IPS DF 6.9 (cell line): ENCODE measurements at regions not wholly inside any gene's neighbourhood (a gene's known extent, or its start where the extent isn't known, plus 50 kb on each side); places are given as distances from the start of the nearest gene placed in this dataset.
"Not testable (repeated sequence)": the region's sequence is repeated elsewhere in the genome, so short reads cannot be mapped to it uniquely, and the experiment has no call there.

Source experiments
- DNase-seq: peaks from one replicate; pipeline ENCODE4 v3.0.0-alpha.2; 2013; ENCODE audit warnings: low read depth, low spot score
- H3K27ac ChIP-seq: one replicate; pipeline ENCODE4 v1.5.1; 2013; ENCODE audit warnings: low read length, control low read depth
- H3K27me3 ChIP-seq: 2 replicates; pipeline ENCODE4 v1.6.1; 2013; ENCODE audit warnings: mild to moderate bottlenecking, low read length; ENCODE audit not compliant: control insufficient read depth, insufficient read depth
- H3K36me3 ChIP-seq: 2 replicates; pipeline ENCODE4 v1.6.1; 2013; ENCODE audit warnings: low read length; ENCODE audit not compliant: control insufficient read depth, insufficient read depth
- H3K4me1 ChIP-seq: 2 replicates; pipeline ENCODE4 v1.6.1; 2013; ENCODE audit warnings: low read length; ENCODE audit not compliant: control insufficient read depth, insufficient read depth
- H3K4me3 ChIP-seq: 2 replicates; pipeline ENCODE4 v1.5.1; 2013; ENCODE audit warnings: mild to moderate bottlenecking, low read length
- H3K9me3 ChIP-seq: 2 replicates; pipeline ENCODE4 v1.6.1; 2013; ENCODE audit warnings: low read length, inconsistent platforms; ENCODE audit not compliant: control insufficient read depth, insufficient read depth
- WGBS: extraction: QIAGEN DNeasy Blood & Tissue Kit; methylation state at CpG from one replicate; pipeline ENCODE4 v1.1.7; 2013; ENCODE audit warnings: mixed read lengths, missing lambda C conversion rate; ENCODE audit not compliant: insufficient read length, insufficient coverage; 5-methylcytosine and 5-hydroxymethylcytosine counted together

GRCh38 chrX:138777908-138778575 is 66.5 kb upstream of the FGF13 start:
- not testable (repeated sequence) for DNase-seq, H3K4me3 ChIP-seq, H3K4me1 ChIP-seq, H3K27me3 ChIP-seq, H3K27ac ChIP-seq, H3K9me3 ChIP-seq, H3K36me3 ChIP-seq
- no CpG with 5 or more reads among the region's 15 CpGs for WGBS

- no CpG with 5 or more reads among the region's 3 CpGs for WGBS
- Histone ChIP-seq H3K27ac (no peak overlapping the region), H3K9me3 (no peaks in the 10 kb centered on the region), H3K4me3 (no peak overlapping the region), H3K4me1 (no peaks in the 10 kb centered on the region), H3K36me3 (no peaks in the 10 kb centered on the region), H3K27me3 (no peaks in the 10 kb centered on the region)
- DNase-seq: no peak
Observed at GRCh38 chrX:138777230-138777629, 65.7 kb upstream of the FGF13 start.

- H3K36me3 ChIP-seq: no peaks in the 10 kb centered on the region
- DNase-seq: no peak
- H3K4me1 ChIP-seq: no peaks in the 10 kb centered on the region
- no peak overlapping the region for H3K4me3 ChIP-seq
- H3K27me3 ChIP-seq: no peaks in the 10 kb centered on the region
- no CpG with 5 or more reads among the region's 5 CpGs for WGBS
- no peak overlapping the region for H3K27ac ChIP-seq
- no peaks in the 10 kb centered on the region for H3K9me3 ChIP-seq
Observed at GRCh38 chrX:138775517-138775916, 64.0 kb upstream of the FGF13 start.

GRCh38 chrX:138771047-138771446 is 59.5 kb upstream of the FGF13 start:
- Histone ChIP-seq H3K36me3 (no peaks in the 10 kb centered on the region), H3K4me1 (no peaks in the 10 kb centered on the region), H3K9me3 (no peaks in the 10 kb centered on the region), H3K4me3 (no peak overlapping the region), H3K27ac (no peak overlapping the region), H3K27me3 (no peaks in the 10 kb centered on the region)
- no peak for DNase-seq
- no CpG with 5 or more reads among the region's 2 CpGs for WGBS

- Histone ChIP-seq H3K4me1 (no peaks in the 10 kb centered on the region), H3K9me3 (no peaks in the 10 kb centered on the region), H3K27me3 (no peaks in the 10 kb centered on the region), H3K27ac (no peak overlapping the region), H3K36me3 (no peaks in the 10 kb centered on the region), H3K4me3 (no peak overlapping the region)
- no peak for DNase-seq
- no CpG with 5 or more reads among the region's 2 CpGs for WGBS
Observed at GRCh38 chrX:138769918-138770317, 58.4 kb upstream of the FGF13 start.

GRCh38 chrX:138765051-138765450 is 53.5 kb upstream of the FGF13 start:
- no CpG with 5 or more reads among the region's 1 CpG for WGBS
- Histone ChIP-seq H3K4me1 (no peaks in the 10 kb centered on the region), H3K27ac (no peak overlapping the region), H3K27me3 (no peaks in the 10 kb centered on the region), H3K4me3 (no peak overlapping the region), H3K36me3 (no peaks in the 10 kb centered on the region), H3K9me3 (no peaks in the 10 kb centered on the region)
- DNase-seq: no peak

- Histone ChIP-seq H3K27me3 (no peaks in the 10 kb centered on the region), H3K9me3 (no peaks in the 10 kb centered on the region), H3K36me3 (no peaks in the 10 kb centered on the region), H3K4me3 (no peak overlapping the region), H3K27ac (no peak overlapping the region), H3K4me1 (no peaks in the 10 kb centered on the region)
- no peak for DNase-seq
- WGBS: no CpG with 5 or more reads among the region's 3 CpGs
Observed at GRCh38 chrX:138763761-138764160, 52.2 kb upstream of the FGF13 start.

- no peak overlapping the region for H3K27ac ChIP-seq
- no peaks in the 10 kb centered on the region for H3K27me3 ChIP-seq
- no peak overlapping the region for H3K4me3 ChIP-seq
- H3K4me1 ChIP-seq: no peaks in the 10 kb centered on the region
- no peaks in the 10 kb centered on the region for H3K36me3 ChIP-seq
- no peak for DNase-seq
- H3K9me3 ChIP-seq: no peaks in the 10 kb centered on the region
- WGBS: no CpG with 5 or more reads among the region's 3 CpGs
Observed at GRCh38 chrX:138761380-138761779, 49.9 kb upstream of the FGF13 start.
